LHCN-M2 (cell line): ENCODE measurements at regions not wholly inside any gene's neighbourhood (a gene's known extent, or its start where the extent isn't known, plus 50 kb on each side); places are given as distances from the start of the nearest gene placed in this dataset.

Source experiments
- DNase-seq: peaks from one replicate; pipeline ENCODE4 v3.0.0-alpha.2; 2012; ENCODE audit warnings: low read depth

DNA sequence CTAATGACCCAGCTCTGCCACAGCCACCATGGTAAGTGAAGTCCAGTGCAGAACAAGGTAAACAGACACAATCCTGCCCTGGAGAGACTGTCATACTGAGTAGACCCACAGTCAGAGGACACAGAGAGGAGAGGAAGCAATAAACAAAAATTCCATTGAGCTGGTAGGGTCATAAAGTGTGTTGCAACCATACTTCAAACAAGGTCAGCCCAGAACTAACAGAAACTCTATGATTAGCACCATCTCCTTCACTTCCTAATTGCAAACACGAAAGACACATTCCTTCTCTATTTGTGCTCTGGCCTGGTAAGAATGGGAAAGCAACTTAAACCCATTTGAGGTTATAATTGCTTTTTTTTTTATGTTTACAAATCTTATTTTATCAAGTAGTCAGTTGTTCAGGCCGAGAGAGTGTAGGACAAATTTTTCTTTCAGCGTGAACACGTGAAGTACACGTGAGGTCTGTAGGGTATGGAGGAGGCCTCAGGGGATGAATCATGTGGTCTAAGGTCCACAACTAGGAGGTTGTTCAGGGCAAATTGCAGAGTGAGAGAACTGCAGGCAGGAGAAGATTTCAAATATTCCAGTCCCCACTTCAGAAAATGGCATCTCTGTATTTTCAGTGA, 71.4 kb upstream of the GLS start:
- DNase-seq = no peak

DNA sequence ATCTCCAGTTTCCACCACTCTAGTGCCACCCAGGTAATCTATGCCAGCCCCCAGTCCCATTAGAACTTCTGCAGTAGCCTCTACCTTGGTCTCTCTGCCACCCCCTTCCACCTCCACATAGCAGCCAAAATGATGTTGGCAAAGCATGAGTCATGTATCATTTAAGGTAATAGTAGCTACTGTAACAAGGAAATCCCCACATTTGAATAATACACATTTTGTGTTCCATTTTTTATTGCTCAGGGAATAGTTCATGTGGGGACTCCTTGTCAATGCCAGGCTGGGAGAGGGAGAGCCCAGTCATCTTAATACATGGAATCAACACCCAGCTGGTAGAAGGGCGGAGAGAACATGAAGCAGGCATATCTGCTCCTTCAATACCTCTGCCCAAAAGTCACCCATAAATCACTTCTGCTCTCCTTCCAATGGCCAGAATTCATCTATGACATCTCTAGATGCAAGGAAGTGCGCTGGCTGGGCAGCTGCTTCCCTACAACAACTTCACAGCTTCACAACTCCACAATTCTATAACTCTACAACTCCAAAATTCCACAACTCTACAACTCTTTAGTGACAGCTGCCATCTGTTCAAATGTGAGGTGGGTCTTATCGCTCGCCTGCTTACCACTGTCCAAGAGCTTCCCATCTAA, 70.6 kb upstream of the GLS start:
- DNase-seq = no peak

DNA sequence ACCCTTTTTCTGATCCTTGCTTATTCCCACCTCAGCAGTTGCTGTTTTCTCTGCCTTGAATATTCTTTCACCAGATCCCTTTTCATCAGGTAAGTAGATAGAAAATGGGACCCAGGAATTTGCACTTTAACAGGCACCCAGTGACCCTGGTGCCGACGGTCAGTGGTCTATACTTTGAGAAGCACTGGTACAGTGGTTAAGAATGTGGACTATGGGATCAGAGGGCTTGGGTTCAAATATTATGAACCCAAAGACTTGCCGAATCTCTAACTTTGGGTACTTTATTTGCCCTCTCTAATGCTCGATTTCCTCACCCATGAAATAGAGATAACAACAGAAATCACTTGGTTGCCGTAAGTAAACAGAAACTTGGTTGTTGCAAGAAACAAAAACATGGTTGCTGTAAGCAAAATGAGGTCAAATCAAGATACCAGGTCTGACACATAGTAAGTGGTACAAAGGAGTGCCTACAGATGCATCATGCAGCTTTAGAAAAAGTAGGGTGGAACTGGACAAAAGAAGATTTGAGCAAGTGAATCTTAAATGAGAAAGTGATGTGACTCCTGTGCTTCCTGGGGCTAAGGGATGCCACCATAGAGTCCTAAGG, 69.5 kb upstream of the GLS start:
- DNase-seq = no peak

DNA sequence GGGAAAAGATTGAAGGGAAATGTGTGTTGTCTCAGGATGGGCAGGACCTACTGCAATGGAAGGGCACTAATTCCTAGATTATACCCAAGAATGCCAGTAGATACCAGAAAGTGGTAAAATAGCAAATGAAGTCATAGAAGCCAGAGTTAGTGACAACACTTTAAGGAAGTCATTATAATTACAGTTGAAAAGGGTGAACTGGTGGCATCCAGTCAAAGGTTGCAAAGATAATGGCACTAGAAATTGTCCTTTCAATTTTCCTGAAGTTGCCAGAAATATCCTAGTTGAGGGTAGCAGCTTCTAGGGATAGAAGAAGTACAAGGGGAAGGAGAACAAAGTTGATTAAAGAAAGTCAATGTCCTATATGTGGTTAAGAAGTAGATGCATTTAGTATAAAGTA, 68.8 kb upstream of the GLS start:
- no peak for DNase-seq

DNA sequence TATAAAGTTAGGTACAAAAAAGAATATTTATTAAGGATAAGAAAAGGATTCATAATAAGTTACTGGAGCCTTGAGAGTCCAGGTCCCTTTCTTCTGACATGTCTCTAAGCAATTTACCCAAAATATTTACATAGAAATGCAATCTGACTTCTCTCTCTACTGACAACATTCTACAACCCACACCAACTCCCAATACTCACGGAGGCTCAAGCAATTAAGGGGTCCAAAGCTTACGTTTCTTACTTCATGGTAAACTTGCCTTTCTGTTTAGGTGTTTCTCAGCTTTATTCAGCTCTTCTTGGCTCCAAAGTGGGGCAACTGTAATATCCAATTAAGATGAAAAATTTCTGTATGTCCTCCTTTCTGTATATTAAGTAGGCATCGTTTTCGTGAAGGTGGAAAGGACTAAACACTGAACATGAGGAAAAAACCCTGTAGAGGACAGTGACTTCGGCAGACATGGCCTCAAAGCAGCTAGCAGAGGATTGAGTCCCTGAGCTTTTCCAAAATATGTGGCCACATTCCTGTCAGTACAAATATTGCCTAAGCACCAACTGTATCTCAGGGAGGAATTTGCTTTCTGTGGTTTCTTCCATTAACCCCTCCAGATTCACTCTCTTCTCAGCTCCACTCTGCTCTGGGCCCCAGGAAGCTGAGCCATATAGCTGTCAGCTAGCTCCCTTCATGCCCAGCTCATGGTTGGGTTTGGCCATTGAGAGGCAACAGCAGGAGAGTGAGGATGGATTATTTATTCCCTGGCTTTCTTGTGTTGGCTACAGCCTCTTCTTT, 67.9 kb upstream of the GLS start:
- peak; percentile 54 for DNase-seq

DNA sequence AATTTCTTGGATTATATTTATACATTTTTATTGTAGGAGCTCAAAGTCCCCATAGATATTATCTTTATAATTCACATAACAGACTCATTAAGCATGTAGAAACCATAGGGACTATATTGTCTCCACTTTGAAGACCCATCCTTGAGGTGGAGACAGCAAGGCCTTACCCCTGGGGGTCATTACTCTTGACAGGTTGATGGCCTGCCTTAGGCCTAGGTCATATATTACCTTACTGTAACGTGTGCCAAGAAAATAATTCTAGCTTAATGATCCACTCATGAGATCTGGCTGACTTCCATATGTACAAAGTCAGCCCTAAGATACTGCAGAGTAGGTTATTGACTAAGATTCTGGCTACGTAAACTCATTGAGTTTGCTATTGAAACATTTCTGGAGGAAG, 65.4 kb upstream of the GLS start:
- no peak for DNase-seq

DNA sequence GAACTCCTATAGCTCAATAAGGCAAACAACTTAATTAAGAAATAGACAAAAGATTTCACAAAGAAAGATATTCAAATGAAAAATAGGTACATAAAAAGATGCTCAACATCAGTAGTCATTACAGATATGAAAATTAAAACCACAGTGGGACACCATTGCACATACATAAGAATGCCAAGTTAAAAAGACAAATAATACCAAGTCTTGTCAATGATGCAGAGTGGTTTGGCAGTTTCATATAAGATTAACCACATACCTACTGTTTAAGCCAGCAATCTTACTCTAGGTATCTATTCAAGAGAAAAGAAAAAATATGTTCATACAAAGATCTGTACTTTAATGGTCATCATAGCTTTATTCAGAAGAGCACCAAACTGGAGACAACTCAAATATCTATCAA, 63.5 kb upstream of the GLS start:
- DNase-seq = no peak

DNA sequence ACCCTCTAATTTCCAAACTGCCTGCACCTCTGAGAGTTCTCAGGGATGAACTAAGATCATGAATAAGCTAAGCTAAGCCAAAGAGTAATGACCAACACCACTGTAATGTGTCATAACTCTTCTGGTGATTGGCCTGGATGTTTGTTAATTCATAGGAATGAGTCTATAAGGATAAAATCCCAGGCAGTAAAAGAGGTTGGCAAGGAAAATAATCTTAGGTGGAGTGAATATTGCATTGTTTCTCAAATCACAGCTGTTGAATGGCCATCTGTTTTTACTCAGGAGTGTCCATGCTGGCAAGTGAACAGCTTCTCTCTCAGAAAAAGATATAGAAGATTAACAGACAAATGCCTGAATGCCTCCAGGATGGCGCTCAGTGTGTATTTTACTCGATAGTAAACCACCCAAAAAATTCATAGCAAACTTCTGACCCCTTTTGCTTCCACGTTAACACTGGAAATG, 60.8 kb upstream of the GLS start:
- DNase-seq = peak; percentile 86

DNA sequence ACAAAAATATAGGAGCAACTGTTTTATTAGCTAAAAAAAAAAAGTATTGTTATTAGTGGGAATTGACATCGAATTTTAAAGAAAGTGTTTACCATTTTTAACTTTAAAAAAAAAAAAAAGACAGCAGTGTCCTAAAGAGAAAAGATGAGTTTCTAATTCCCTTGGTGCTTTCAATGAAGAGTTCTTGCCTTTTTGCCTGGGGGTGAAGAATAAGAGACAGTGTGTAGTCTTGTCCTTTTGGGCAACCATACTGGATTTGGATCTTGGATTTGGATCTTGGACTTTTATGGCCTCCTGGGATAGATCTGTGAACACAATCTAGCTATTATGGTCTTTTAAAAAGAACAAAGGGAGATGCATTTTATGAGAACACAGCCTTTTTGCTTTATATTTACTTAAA, 60.2 kb upstream of the GLS start:
- no peak for DNase-seq

DNA sequence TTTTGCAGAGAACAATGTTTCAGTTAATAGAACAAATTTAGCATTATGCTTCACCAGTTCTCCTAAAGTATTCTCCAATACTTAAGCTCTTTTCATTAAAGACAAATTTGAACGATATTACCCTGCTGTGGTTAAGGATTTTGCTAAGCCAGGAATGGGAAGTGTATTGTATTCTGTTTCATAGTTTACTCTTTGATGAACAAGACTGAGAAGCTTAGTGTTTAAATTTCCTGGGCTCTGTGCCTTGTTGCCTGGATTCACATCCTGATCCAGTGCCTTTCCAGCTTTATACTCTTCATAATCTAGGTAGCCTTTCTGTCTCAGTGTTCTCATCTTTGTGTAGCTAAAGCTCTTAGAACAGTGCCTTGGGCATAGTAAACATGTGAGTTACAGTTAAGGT, 58.6 kb upstream of the GLS start:
- no peak for DNase-seq

DNA sequence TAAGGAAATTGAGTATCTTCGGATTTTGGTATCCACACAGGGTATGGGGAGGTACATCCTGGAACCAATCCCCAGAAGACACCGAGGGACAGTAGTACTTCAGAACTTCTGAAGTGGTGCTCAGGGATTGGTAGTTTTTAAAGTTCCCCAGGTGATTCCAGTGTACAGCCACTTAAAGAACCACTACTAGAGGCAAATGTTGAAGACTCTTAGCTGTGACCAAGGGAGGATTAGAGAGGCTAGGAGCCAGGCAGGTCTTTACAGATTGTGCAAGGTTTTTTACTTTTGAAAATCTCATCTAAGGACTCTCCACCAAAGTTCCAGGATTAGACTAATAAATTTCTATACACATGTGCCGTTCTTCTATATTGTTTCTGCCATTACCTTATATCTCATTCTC, 52.9 kb upstream of the GLS start:
- no peak for DNase-seq

DNA sequence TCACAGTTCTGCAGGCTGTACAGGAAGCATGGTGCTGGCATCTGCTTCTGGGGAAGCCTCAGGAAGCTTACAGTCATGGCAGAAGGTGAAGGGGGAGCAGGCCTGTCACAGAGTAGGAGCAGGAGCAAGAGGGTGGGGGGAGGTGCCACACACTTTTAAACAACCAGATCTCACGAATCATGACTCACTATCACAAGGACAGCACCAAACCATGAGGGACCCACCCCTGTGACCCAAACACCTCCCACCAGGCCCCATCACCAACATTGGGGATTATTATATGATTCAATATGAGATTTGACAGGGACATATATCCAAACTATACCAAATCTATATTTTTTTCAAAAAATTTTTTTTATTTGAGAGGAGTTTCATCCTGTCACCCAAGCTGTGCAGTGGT, 51.0 kb upstream of the GLS start:
- DNase-seq = no peak
